NCI-H345 treated with DMSO at 0.1 percent for 48 hours (cell line): ENCODE measurements at regions not wholly inside any gene's neighbourhood (a gene's known extent, or its start where the extent isn't known, plus 50 kb on each side); places are given as distances from the start of the nearest gene placed in this dataset.
"Not testable (repeated sequence)": the region's sequence is repeated elsewhere in the genome, so short reads cannot be mapped to it uniquely, and the experiment has no call there.

Experiments used
- DNase-seq: peaks from one replicate; lab custom pipeline; 2025; ENCODE audit not compliant: unreplicated experiment; lab: John Stamatoyannopoulos, UW

- no peak for DNase-seq
Observed at GRCh38 chr9:103068753-103069152, 73.6 kb downstream of the CYLC2 start.

GRCh38 chr9:103078581-103078980, 83.4 kb downstream of the CYLC2 start:
- DNase-seq = no peak

- DNase-seq = no peak
Observed at GRCh38 chr9:103082494-103082893, 87.4 kb downstream of the CYLC2 start.

- no peak for DNase-seq
Observed at GRCh38 chr9:103089357-103089756, 94.2 kb downstream of the CYLC2 start.

- DNase-seq = no peak
Observed at GRCh38 chr9:103104101-103104500, 109.0 kb downstream of the CYLC2 start.

GRCh38 chr9:103116246-103116645, 121.1 kb downstream of the CYLC2 start:
- DNase-seq = no peak

- no peak for DNase-seq
Observed at GRCh38 chr9:103126494-103126893, 131.4 kb downstream of the CYLC2 start.

GRCh38 chr9:103139891-103140290, 144.8 kb downstream of the CYLC2 start:
- DNase-seq = no peak

GRCh38 chr9:103152473-103152872, 157.3 kb downstream of the CYLC2 start:
- DNase-seq = no peak

GRCh38 chr9:103167530-103167929, 172.4 kb downstream of the CYLC2 start:
- no peak for DNase-seq

- no peak for DNase-seq
Observed at GRCh38 chr9:103168254-103168653, 173.1 kb downstream of the CYLC2 start.

- DNase-seq = no peak
Observed at GRCh38 chr9:103169798-103170197, 174.7 kb downstream of the CYLC2 start.

GRCh38 chr9:103183701-103184171, 188.6 kb downstream of the CYLC2 start:
- peak; percentile 95 for DNase-seq

- DNase-seq = no peak
Observed at GRCh38 chr9:103186959-103187358, 191.8 kb downstream of the CYLC2 start.

- DNase-seq = no peak
Observed at GRCh38 chr9:103188781-103189350, 193.7 kb downstream of the CYLC2 start.

- DNase-seq = no peak
Observed at GRCh38 chr9:103193992-103194391, 198.9 kb downstream of the CYLC2 start.

GRCh38 chr9:103203172-103203571, 208.0 kb downstream of the CYLC2 start:
- DNase-seq = no peak

- not testable (repeated sequence) for DNase-seq
Observed at GRCh38 chr9:103205881-103206585, 210.9 kb downstream of the CYLC2 start.

- no peak for DNase-seq
Observed at GRCh38 chr9:103210607-103211006, 215.5 kb downstream of the CYLC2 start.

GRCh38 chr9:103215197-103215596, 220.1 kb downstream of the CYLC2 start:
- DNase-seq = no peak

GRCh38 chr9:103225702-103226646, 230.8 kb downstream of the CYLC2 start:
- no peak for DNase-seq

- no peak for DNase-seq
Observed at GRCh38 chr9:103226647-103227013, 231.5 kb downstream of the CYLC2 start.
